Peyer's patch (tissue), 4 donors: ENCODE measurements at regions not wholly inside any gene's neighbourhood (a gene's known extent, or its start where the extent isn't known, plus 50 kb on each side); places are given as distances from the start of the nearest gene placed in this dataset.

Experiments
- DNase-seq, 3 donors: peaks; one replicate each; pipeline ENCODE4 v3.0.0-alpha.2; 2017 to 2019
- H3K27ac ChIP-seq, 4 donors: fragments of 200-600 bp; sonication (generic); one replicate each; pipeline ENCODE4 v1.5.1; 2016 to 2019
- H3K27me3 ChIP-seq, 2 donors: fragments of 200-600 bp; sonication (generic); one replicate each; pipeline ENCODE4 v1.5.1; 2019
- H3K36me3 ChIP-seq, 3 donors: fragments of 200-600 bp; sonication (generic); one replicate each; pipeline ENCODE4 v1.5.1; 2016 to 2019
- H3K4me1 ChIP-seq, 4 donors: fragments of 200-600 bp; sonication (generic); one replicate each; pipeline ENCODE4 v1.5.1; 2016 to 2019
- H3K4me3 ChIP-seq, 4 donors: fragments of 200-600 bp; sonication (generic); 1 replicate in 3 of 4; 2 replicates in 1 of 4; pipeline ENCODE4 v1.5.1; 2016 to 2019; ENCODE audit warnings: mild to moderate bottlenecking in 1 of 4
- H3K9me3 ChIP-seq, 4 donors: fragments of 200-600 bp; sonication (generic); one replicate each; pipeline ENCODE4 v1.5.1; 2016 to 2019; ENCODE audit warnings: mild to moderate bottlenecking in 1 of 4
- POLR2A ChIP-seq, 2 donors: fragments of 450-650 bp; IDR thresholded peaks; one replicate each; pipeline ENCODE4 v1.5.1; 2017; ENCODE audit warnings: antibody characterized with exemption in 2 of 2, mild to moderate bottlenecking in 2 of 2, moderate library complexity in 2 of 2
- TF ChIP-seq, protein P1 (sequence below), 6 experiments: fragments of 450-650 bp in 4 of 6; fragments of 200-600 bp in 2 of 6; sonication (generic) in 1 of 6; IDR thresholded peaks; one replicate each; pipeline ENCODE4 v1.5.1; 2017 to 2019; ENCODE audit warnings: antibody characterized with exemption in 6 of 6, mild to moderate bottlenecking in 3 of 6, moderate library complexity in 1 of 6

GRCh38 chr13:24605923-24606372, 74.3 kb upstream of the ATP12A start:
- H3K27ac ChIP-seq: no peak overlapping the region
- no peaks in the 10 kb centered on the region for H3K9me3 ChIP-seq
- DNase-seq: no peak
- H3K4me1 ChIP-seq: no peaks in the 10 kb centered on the region
- no peaks in the 10 kb centered on the region for H3K36me3 ChIP-seq
- TF ChIP-seq, protein P1, sequence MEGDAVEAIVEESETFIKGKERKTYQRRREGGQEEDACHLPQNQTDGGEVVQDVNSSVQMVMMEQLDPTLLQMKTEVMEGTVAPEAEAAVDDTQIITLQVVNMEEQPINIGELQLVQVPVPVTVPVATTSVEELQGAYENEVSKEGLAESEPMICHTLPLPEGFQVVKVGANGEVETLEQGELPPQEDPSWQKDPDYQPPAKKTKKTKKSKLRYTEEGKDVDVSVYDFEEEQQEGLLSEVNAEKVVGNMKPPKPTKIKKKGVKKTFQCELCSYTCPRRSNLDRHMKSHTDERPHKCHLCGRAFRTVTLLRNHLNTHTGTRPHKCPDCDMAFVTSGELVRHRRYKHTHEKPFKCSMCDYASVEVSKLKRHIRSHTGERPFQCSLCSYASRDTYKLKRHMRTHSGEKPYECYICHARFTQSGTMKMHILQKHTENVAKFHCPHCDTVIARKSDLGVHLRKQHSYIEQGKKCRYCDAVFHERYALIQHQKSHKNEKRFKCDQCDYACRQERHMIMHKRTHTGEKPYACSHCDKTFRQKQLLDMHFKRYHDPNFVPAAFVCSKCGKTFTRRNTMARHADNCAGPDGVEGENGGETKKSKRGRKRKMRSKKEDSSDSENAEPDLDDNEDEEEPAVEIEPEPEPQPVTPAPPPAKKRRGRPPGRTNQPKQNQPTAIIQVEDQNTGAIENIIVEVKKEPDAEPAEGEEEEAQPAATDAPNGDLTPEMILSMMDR (IDR thresholded peaks at IDR 0.05): peak in 3 of 6 experiments; percentile 41 to 78 (median 52)
- no peak for TF ChIP-seq POLR2A (IDR thresholded peaks at IDR 0.05)
- no peak overlapping the region for H3K4me3 ChIP-seq
- H3K27me3 ChIP-seq: no peaks in the 10 kb centered on the region

DNA sequence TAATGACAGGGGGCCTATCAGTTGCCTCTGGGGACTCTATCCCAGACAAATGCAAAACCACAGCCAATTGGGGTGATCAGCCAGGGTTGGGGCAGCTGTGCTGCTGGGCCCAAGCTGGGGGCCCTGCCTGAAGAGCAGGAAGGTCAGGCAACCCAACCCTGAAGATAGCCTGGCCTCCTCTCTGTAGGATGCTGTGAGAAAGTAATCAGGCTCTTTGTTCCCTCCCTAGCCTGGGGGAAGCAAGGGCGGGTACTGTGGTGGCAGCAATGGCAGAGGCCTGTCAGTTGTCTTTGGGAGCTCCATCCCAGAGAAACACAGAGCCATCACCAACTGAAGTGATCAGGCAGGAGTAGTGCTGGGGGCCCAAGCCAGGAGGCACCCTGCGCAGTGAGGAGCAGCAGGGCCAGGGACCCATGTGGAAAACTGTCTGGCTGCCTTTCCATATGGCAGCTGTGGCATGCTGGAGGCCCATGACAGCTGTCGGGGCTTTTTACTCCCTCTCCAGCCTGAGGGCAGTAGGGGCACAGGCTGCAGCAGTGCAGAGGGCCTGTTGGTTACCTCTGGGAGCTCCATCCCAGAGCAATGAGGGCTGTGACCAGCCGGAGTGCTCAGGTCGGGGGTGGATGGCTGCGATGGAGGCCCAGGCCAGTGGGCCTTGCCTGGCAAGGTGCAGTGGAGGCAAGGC, 73.6 kb upstream of the ATP12A start:
- Histone ChIP-seq H3K27ac (no peak overlapping the region), H3K9me3 (no peaks in the 10 kb centered on the region), H3K4me1 (no peaks in the 10 kb centered on the region), H3K36me3 (no peaks in the 10 kb centered on the region), H3K4me3 (no peak overlapping the region), H3K27me3 (no peaks in the 10 kb centered on the region)
- no peak for DNase-seq
- TF ChIP-seq, protein P1 (IDR thresholded peaks at IDR 0.05): no peak
- no peak for TF ChIP-seq POLR2A (IDR thresholded peaks at IDR 0.05)

DNA sequence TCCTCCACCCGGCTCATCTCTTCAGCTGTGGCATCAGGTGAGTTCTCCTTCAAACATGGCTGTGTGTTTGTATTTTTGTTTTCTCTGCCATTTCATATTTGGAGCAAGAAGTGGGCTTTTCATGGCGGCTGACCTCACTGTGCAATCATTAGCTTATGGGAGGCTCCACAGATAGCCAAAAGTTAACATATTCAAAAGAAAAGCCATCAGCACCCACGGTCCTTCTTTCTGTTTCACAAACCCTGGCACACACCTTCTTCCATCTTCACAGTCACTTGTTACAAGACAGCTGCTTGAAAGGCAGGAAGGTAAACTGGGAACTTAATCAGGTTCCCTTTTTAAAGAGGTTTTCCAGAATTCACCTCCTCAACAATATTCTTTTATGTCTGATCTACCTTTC, 69.3 kb upstream of the ATP12A start:
- Histone ChIP-seq H3K27me3 (no peaks in the 10 kb centered on the region), H3K4me3 (no peak overlapping the region), H3K4me1 (no peaks in the 10 kb centered on the region), H3K27ac (no peak overlapping the region), H3K9me3 (no peaks in the 10 kb centered on the region), H3K36me3 (no peaks in the 10 kb centered on the region)
- TF ChIP-seq POLR2A (IDR thresholded peaks at IDR 0.05): no peak
- TF ChIP-seq, protein P1 (IDR thresholded peaks at IDR 0.05): no peak
- DNase-seq: no peak

DNA sequence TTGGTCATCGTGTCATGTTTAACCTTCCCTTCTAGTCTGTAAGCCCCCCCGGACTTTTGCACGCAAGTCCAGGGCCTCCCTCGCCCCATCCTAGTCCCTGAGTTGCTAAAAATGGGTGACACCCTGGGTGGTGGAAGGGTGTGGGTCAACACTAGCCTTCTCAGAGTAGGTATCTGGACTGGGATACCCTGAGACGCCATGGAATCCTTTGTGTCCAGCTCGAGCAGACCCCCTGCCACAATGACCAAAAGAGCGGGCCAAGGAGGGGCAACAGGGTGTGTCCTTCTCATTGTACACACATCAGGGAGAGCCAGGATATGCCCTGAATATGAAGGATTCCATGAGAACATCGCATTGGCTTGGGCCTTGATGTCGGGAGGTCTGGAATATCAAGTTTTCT, 67.5 kb upstream of the ATP12A start:
- H3K4me1 ChIP-seq: no peaks in the 10 kb centered on the region
- H3K27me3 ChIP-seq: no peaks in the 10 kb centered on the region
- DNase-seq: no peak
- no peak overlapping the region for H3K27ac ChIP-seq
- H3K36me3 ChIP-seq: no peaks in the 10 kb centered on the region
- TF ChIP-seq, protein P1 (IDR thresholded peaks at IDR 0.05): no peak
- no peak for TF ChIP-seq POLR2A (IDR thresholded peaks at IDR 0.05)
- no peaks in the 10 kb centered on the region for H3K9me3 ChIP-seq
- H3K4me3 ChIP-seq: no peak overlapping the region

- no peak overlapping the region for H3K27ac ChIP-seq
- H3K36me3 ChIP-seq: no peaks in the 10 kb centered on the region
- no peaks in the 10 kb centered on the region for H3K27me3 ChIP-seq
- H3K4me1 ChIP-seq: no peaks in the 10 kb centered on the region
- TF ChIP-seq, protein P1 (IDR thresholded peaks at IDR 0.05): no peak
- TF ChIP-seq POLR2A (IDR thresholded peaks at IDR 0.05): no peak
- H3K4me3 ChIP-seq: no peak overlapping the region
- no peaks in the 10 kb centered on the region for H3K9me3 ChIP-seq
- no peak for DNase-seq
These were observed 67.1 kb upstream of the ATP12A start for GRCh38 chr13:24613128-24613527.
